HepG2 (cell line): ENCODE measurements at regions not wholly inside any gene's neighbourhood (a gene's known extent, or its start where the extent isn't known, plus 50 kb on each side); places are given as distances from the start of the nearest gene placed in this dataset.

Experiments used
- ATAC-seq: fragments of 200-7000 bp; cut with Tn5 transposase; 3 replicates; pipeline ENCODE4 v1.9.1; 2020; ENCODE audit warnings: mild to moderate bottlenecking, moderate library complexity
- BruUV-seq: library from RNA; stranded (reverse); fragments of 400-500 nt; replicated peaks from 2 replicates; lab custom pipeline; 2021; lab: Mats Ljungman, UMichigan
- CTCF ChIA-PET: fragments of 300-600 bp; formaldehyde crosslinking; extraction: SDS; loops from one replicate; lab custom pipeline; 2021; ENCODE audit warnings: low total read pairs, inconsistent platforms, low intra/inter-chr PET ratio; lab: Yijun Ruan, JAX
- POLR2A ChIA-PET: fragments of 350-600 bp; sonication (Branson Sonifier 250); formaldehyde crosslinking; loops from one replicate; lab custom pipeline; 2020; ENCODE audit warnings: antibody characterized with exemption, inconsistent platforms; lab: Yijun Ruan, JAX
- DNase-seq: peaks from one replicate; pipeline ENCODE4 v3.0.0-alpha.2; 2015; ENCODE audit warnings: low spot score
- FAIRE-seq: peaks from 3 replicates; lab custom pipeline; 2011; peaks lifted over from hg19 to GRCh38; lab: Jason Lieb, UNC
- H2AFZ ChIP-seq: one replicate; pipeline ENCODE4 v1.6.1; 2011; ENCODE audit warnings: low read length, inconsistent platforms
- H3K27ac ChIP-seq: fragments of 300-600 bp; 3 replicates; pipeline ENCODE4 v1.8.0; 2011; ENCODE audit warnings: mixed run types, mild to moderate bottlenecking, mixed read lengths, low read length, inconsistent platforms; ENCODE audit not compliant: insufficient read depth; ENCODE audit errors: extremely low read length
- H3K27me3 ChIP-seq, 2 experiments: fragments of 200-600 bp in 1 of 2; 2 replicates in 1 of 2; 3 replicates in 1 of 2; pipeline versions ENCODE4 v1.6.0 to v1.8.0; 2011; ENCODE audit warnings: low read length in 2 of 2, mild to moderate bottlenecking in 2 of 2, moderate library complexity in 2 of 2, inconsistent platforms in 1 of 2; ENCODE audit not compliant: insufficient read depth in 2 of 2, control insufficient read depth in 1 of 2
- H3K36me3 ChIP-seq, 2 experiments: fragments of 200-600 bp in 1 of 2; replicated peaks in 1 of 2; 2 replicates in 1 of 2; 3 replicates in 1 of 2; pipeline versions ENCODE4 v1.5.1 to v1.8.0; 2011; ENCODE audit warnings: low read length in 2 of 2, inconsistent platforms in 1 of 2; ENCODE audit not compliant: insufficient read depth in 2 of 2, control insufficient read depth in 1 of 2
- H3K4me1 ChIP-seq: 2 replicates; pipeline ENCODE4 v1.5.1; 2012; ENCODE audit warnings: low read length, inconsistent platforms; ENCODE audit not compliant: insufficient read depth
- H3K4me2 ChIP-seq: 2 replicates; pipeline ENCODE4 v1.6.0; 2011; ENCODE audit warnings: low read depth, low read length, inconsistent platforms
- H3K4me3 ChIP-seq, 3 experiments: fragments of 200-600 bp in 1 of 3; sonication (generic), shearing (Covaris generic) in 1 of 3; replicated peaks in 1 of 3; 2 replicates each; pipeline ENCODE4 v1.5.1; 2011 to 2016; ENCODE audit warnings: low read length in 3 of 3, inconsistent platforms in 2 of 3, low read depth in 2 of 3, mild to moderate bottlenecking in 2 of 3, control low read depth in 1 of 3, mixed read lengths in 1 of 3; ENCODE audit not compliant: insufficient read depth in 1 of 3
- H3K79me2 ChIP-seq: one replicate; pipeline ENCODE4 v1.6.1; 2011; ENCODE audit warnings: low read length, inconsistent platforms; ENCODE audit not compliant: insufficient read depth
- H3K9ac ChIP-seq: 2 replicates; pipeline ENCODE4 v1.6.0; 2011; ENCODE audit warnings: mild to moderate bottlenecking, low read depth, low read length, inconsistent platforms; ENCODE audit not compliant: insufficient read depth
- H3K9me3 ChIP-seq: 2 replicates; pipeline ENCODE4 v1.5.1; 2012; ENCODE audit warnings: mild to moderate bottlenecking, low read length
- H4K20me1 ChIP-seq: 2 replicates; pipeline ENCODE4 v1.6.0; 2011; ENCODE audit warnings: inconsistent platforms, mild to moderate bottlenecking, low read length, moderate library complexity; ENCODE audit not compliant: insufficient read depth
- CREB1 ChIP-seq, 2 experiments: fragments of 450-650 bp in 1 of 2; IDR thresholded peaks; 2 replicates each; pipeline ENCODE4 v1.6.1; 2016 to 2017; ENCODE audit warnings: control low read depth in 1 of 2, mild to moderate bottlenecking in 1 of 2, missing compliant biosample characterization in 1 of 2, missing genetic modification characterization in 1 of 2
- HBP1 ChIP-seq: IDR thresholded peaks from 2 replicates; pipeline ENCODE4 v1.6.1; 2016; ENCODE audit warnings: low read depth, control low read depth
- HNRNPL ChIP-seq: fragments of 200-400 bp; formaldehyde crosslinking; IDR thresholded peaks from 2 replicates; pipeline ENCODE4 v1.6.1; 2017; ENCODE audit warnings: mild to moderate bottlenecking, low read depth, low read length
- HOMEZ ChIP-seq: IDR thresholded peaks from 2 replicates; pipeline ENCODE4 v1.6.1; 2016; ENCODE audit warnings: low read depth
- NAIF1 ChIP-seq: sonication (generic); formaldehyde crosslinking; IDR thresholded peaks from 2 replicates; pipeline ENCODE4 v1.5.0; 2020; ENCODE audit warnings: mild to moderate bottlenecking, missing genetic modification reagents, borderline replicate concordance
- NCOR1 ChIP-seq: fragments of 200-600 bp; sonication (generic); IDR thresholded peaks from 2 replicates; pipeline ENCODE4 v1.7.0; 2017; ENCODE audit warnings: antibody characterized with exemption, low read length, borderline replicate concordance
- RFX5 ChIP-seq: IDR thresholded peaks from 2 replicates; pipeline ENCODE4 v1.6.1; 2011; ENCODE audit warnings: low read depth, low read length, improper control_type of control experiment
- SP2 ChIP-seq: sonication (generic); formaldehyde crosslinking; IDR thresholded peaks from 2 replicates; pipeline ENCODE4 v1.5.1; 2020; ENCODE audit warnings: mild to moderate bottlenecking, missing genetic modification reagents
- ZNF407 ChIP-seq: sonication (generic); formaldehyde crosslinking; IDR thresholded peaks from one replicate; pipeline ENCODE4 v1.5.1; 2020; ENCODE audit warnings: mild to moderate bottlenecking, missing genetic modification reagents; ENCODE audit errors: not compliant biosample characterization
- ZNF546 ChIP-seq: sonication (generic); formaldehyde crosslinking; conservative IDR thresholded peaks from 2 replicates; pipeline ENCODE4 v1.8.1; 2023; ENCODE audit warnings: mild to moderate bottlenecking, missing genetic modification reagents
- ZNF619 ChIP-seq: sonication (generic); formaldehyde crosslinking; IDR thresholded peaks from 2 replicates; pipeline ENCODE4 v1.4.0; 2020; ENCODE audit warnings: mild to moderate bottlenecking, missing genetic modification reagents
- ZNF75D ChIP-seq: sonication (generic); formaldehyde crosslinking; IDR thresholded peaks from 2 replicates; pipeline ENCODE4 v1.8.1; 2023; ENCODE audit warnings: missing genetic modification reagents, mild to moderate bottlenecking, borderline replicate concordance
- ZNF782 ChIP-seq: sonication (generic); formaldehyde crosslinking; IDR thresholded peaks from 2 replicates; pipeline ENCODE4 v1.4.0; 2020; ENCODE audit warnings: missing genetic modification reagents, mild to moderate bottlenecking, borderline replicate concordance
- WGBS: methylation state at CpG from one replicate; pipeline ENCODE4 v1.1.6; 2017; ENCODE audit warnings: low lambda C conversion rate; 5-methylcytosine and 5-hydroxymethylcytosine counted together
- in situ Hi-C: cut with HindIII; loops from 2 replicates; pipeline ENCODE4 v1.10.0; 2017; ENCODE audit warnings: low pct_unique_long_range_greater_than_20kb; ENCODE audit not compliant: extremely low pct_ligation_motif_present
- intact Hi-C: fragments of 100-400 bp; cut with micrococcal nuclease; formaldehyde crosslinking; loops from one replicate; pipeline ENCODE4 v1.10.0; 2022; ENCODE audit not compliant: unreplicated experiment

- ATAC-seq: no peak
- Histone ChIP-seq H3K36me3 (no peaks in the 10 kb centered on the region), H3K9ac (no peak overlapping the region), H3K27me3 (peaks cover 0 to 21% of the 10 kb centered on the region in 2 experiments; a peak in 3 of 5 replicates), H3K9me3 (no peaks in the 10 kb centered on the region), H3K4me2 (no peak overlapping the region), H3K4me1 (no peaks in the 10 kb centered on the region), H3K27ac (no peak overlapping the region), H3K79me2 (no peaks in the 10 kb centered on the region), H3K4me3 (no peak overlapping the region), H2AFZ (no peak overlapping the region), H4K20me1 (no peaks in the 10 kb centered on the region)
- ChIA-PET POLR2A (no interaction called here), CTCF (no interaction called here)
- WGBS: 33% methylated on average over 2 of the region's 2 CpGs
- FAIRE-seq: no peak
- in situ Hi-C loops: no loop called here
- DNase-seq: no peak
- no TSS peak for BruUV-seq
- intact Hi-C loops: no loop called here
- TF ChIP-seq SP2 (CRISPR knock-in tag) (no peak), HNRNPL (no peak), HOMEZ (CRISPR knock-in tag) (no peak), ZNF407 (CRISPR knock-in tag) (no peak), ZNF619 (CRISPR knock-in tag) (no peak), NCOR1 (no peak), ZNF782 (CRISPR knock-in tag) (no peak), ZNF75D (CRISPR knock-in tag) (no peak), NAIF1 (no peak), CREB1 (IDR thresholded peaks at IDR 0.05) (no peak), CREB1 (CRISPR knock-in tag; IDR thresholded peaks at IDR 0.05) (no peak), HBP1 (CRISPR knock-in tag) (no peak), RFX5 (no peak), ZNF546 (CRISPR knock-in tag) (no peak)
These were observed 59.3 kb upstream of the KCNA5 start for GRCh38 chr12:4984344-4984743.
